Endothelial cell (in vitro differentiated cells): ENCODE measurements at regions not wholly inside any gene's neighbourhood (a gene's known extent, or its start where the extent isn't known, plus 50 kb on each side); places are given as distances from the start of the nearest gene placed in this dataset.

Source experiments
- DNase-seq: peaks from one replicate; pipeline ENCODE4 v3.0.0; 2021; ENCODE audit warnings: low spot score
- H3K27ac Mint-ChIP-seq: one replicate; pipeline ENCODE4 v1.8.0; 2021; ENCODE audit warnings: mixed read lengths, inconsistent platforms; ENCODE audit not compliant: unreplicated experiment
- H3K27me3 Mint-ChIP-seq: one replicate; pipeline ENCODE4 v1.8.0; 2021; ENCODE audit warnings: mild to moderate bottlenecking, moderate library complexity, mixed read lengths, inconsistent platforms; ENCODE audit not compliant: unreplicated experiment
- H3K36me3 Mint-ChIP-seq: one replicate; pipeline ENCODE4 v1.8.0; 2021; ENCODE audit warnings: mild to moderate bottlenecking, low read depth, mixed read lengths, inconsistent platforms; ENCODE audit not compliant: unreplicated experiment
- H3K4me1 Mint-ChIP-seq: one replicate; pipeline ENCODE4 v1.8.0; 2021; ENCODE audit warnings: mild to moderate bottlenecking, mixed read lengths, inconsistent platforms; ENCODE audit not compliant: unreplicated experiment
- H3K4me3 Mint-ChIP-seq: one replicate; pipeline ENCODE4 v1.8.0; 2021; ENCODE audit warnings: mild to moderate bottlenecking, mixed read lengths, inconsistent platforms; ENCODE audit not compliant: unreplicated experiment
- H3K9me3 Mint-ChIP-seq: one replicate; pipeline ENCODE4 v1.8.0; 2021; ENCODE audit warnings: mixed read lengths, inconsistent platforms; ENCODE audit not compliant: unreplicated experiment
- CTCF ChIP-seq: fragments of 200-600 bp; sonication (generic); IDR thresholded peaks from one replicate; pipeline ENCODE4 v1.5.0; 2021; ENCODE audit warnings: antibody characterized with exemption; ENCODE audit not compliant: unreplicated experiment

DNA sequence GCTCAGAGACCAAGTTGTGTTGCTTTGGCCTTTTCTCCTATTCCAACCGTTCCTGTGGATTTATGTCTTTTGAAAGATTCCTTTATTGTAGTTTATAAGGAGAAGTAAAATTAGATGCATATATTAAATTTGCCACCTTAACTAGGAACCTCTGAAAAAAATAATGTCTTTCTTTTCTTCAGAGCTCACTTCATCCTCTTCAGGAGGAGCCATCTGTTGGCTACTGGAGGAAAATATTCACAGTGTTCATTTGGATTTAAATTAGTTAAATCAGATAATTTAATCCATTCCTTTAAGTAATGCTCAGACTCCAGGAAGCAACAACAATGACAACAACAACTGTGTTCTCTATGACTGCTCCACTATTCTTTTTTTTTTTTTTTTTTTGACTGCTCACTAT, 164.0 kb downstream of the FASLG start:
- H3K27me3 Mint-ChIP-seq: no peaks in the 10 kb centered on the region
- H3K27ac Mint-ChIP-seq: no peak overlapping the region
- TF ChIP-seq CTCF: no peak
- no peak overlapping the region for H3K4me3 Mint-ChIP-seq
- no peak for DNase-seq
- no peaks in the 10 kb centered on the region for H3K4me1 Mint-ChIP-seq
- no peaks in the 10 kb centered on the region for H3K9me3 Mint-ChIP-seq
- no peaks in the 10 kb centered on the region for H3K36me3 Mint-ChIP-seq

DNA sequence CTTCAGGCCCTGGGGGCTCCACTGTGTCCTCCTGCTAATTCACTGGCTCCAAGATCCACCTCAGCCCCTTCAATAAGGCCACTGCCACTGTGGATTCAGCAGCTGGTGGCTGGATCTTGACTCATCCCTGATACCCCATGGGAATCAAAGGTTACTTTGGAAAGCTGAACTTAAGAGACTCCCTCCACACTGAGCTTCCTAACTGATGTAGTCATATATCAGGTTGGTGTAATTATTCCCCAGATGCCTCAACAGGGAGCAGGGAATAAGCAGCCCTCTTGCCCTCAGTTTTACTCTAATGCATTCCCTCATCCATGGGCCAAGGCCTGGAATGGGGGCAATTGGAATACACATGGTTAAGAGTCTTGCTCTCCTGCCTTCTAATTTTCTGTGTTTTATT, 164.6 kb downstream of the FASLG start:
- DNase-seq: no peak
- no peaks in the 10 kb centered on the region for H3K36me3 Mint-ChIP-seq
- no peaks in the 10 kb centered on the region for H3K4me1 Mint-ChIP-seq
- no peak for TF ChIP-seq CTCF
- H3K27me3 Mint-ChIP-seq: no peaks in the 10 kb centered on the region
- H3K27ac Mint-ChIP-seq: no peak overlapping the region
- H3K4me3 Mint-ChIP-seq: no peak overlapping the region
- no peaks in the 10 kb centered on the region for H3K9me3 Mint-ChIP-seq

- no peak overlapping the region for H3K4me3 Mint-ChIP-seq
- no peak for TF ChIP-seq CTCF
- H3K9me3 Mint-ChIP-seq: no peaks in the 10 kb centered on the region
- no peaks in the 10 kb centered on the region for H3K27me3 Mint-ChIP-seq
- no peak for DNase-seq
- no peak overlapping the region for H3K27ac Mint-ChIP-seq
- no peaks in the 10 kb centered on the region for H3K36me3 Mint-ChIP-seq
- H3K4me1 Mint-ChIP-seq: no peaks in the 10 kb centered on the region
These were observed 165.3 kb downstream of the FASLG start for GRCh38 chr1:172824209-172824608.

- Mint-ChIP-seq H3K36me3 (no peaks in the 10 kb centered on the region), H3K27ac (no peak overlapping the region), H3K4me1 (no peaks in the 10 kb centered on the region), H3K27me3 (no peaks in the 10 kb centered on the region), H3K9me3 (no peaks in the 10 kb centered on the region), H3K4me3 (no peak overlapping the region)
- DNase-seq: no peak
- peak; percentile 54 for TF ChIP-seq CTCF
These were observed 167.3 kb downstream of the FASLG start for GRCh38 chr1:172826096-172826741.

GRCh38 chr1:172827301-172827700, 168.4 kb downstream of the FASLG start:
- Mint-ChIP-seq H3K27ac (no peak overlapping the region), H3K9me3 (no peaks in the 10 kb centered on the region), H3K36me3 (no peaks in the 10 kb centered on the region), H3K27me3 (no peaks in the 10 kb centered on the region), H3K4me1 (no peaks in the 10 kb centered on the region), H3K4me3 (no peak overlapping the region)
- no peak for TF ChIP-seq CTCF
- DNase-seq: no peak
